ENCODE measurements at regions not wholly inside any gene's neighbourhood (a gene's known extent, or its start where the extent isn't known, plus 50 kb on each side); places are given as distances from the start of the nearest gene placed in this dataset.
"Not testable (repeated sequence)": the region's sequence is repeated elsewhere in the genome, so short reads cannot be mapped to it uniquely, and the experiment has no call there.

DNA sequence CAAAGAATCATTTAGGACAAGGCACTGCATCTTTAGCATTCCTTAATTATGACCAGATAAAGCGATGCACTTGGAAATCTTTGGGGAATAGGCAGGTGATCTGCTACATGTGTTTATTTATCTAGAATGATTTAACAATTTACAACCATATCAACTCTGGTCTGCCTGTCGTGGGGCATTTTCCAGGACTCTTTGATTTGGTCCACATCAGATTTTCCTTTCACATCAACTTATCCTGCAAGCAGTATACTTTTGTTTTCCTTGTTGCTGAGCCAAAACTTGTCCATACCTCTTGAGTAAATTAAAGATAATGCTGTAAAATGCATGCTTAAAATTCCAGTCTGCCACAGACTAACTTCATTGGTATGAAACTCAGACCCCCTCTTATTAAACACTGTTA, 312.4 kb upstream of the TCF4 start:
- no peaks in the 10 kb centered on the region for H3K36me3 Mint-ChIP-seq
- no peak for DNase-seq (ENCODE audit: low spot score in 2 of 2)
- no peak overlapping the region for H3K4me3 Mint-ChIP-seq
- ATAC-seq (ENCODE audit: low read depth), result no peak
- no peaks in the 10 kb centered on the region for H3K9me3 Mint-ChIP-seq
- H3K27ac Mint-ChIP-seq, result no peak overlapping the region
- no peaks in the 10 kb centered on the region for H3K27me3 Mint-ChIP-seq
- H3K4me1 Mint-ChIP-seq, result no peaks in the 10 kb centered on the region

DNA sequence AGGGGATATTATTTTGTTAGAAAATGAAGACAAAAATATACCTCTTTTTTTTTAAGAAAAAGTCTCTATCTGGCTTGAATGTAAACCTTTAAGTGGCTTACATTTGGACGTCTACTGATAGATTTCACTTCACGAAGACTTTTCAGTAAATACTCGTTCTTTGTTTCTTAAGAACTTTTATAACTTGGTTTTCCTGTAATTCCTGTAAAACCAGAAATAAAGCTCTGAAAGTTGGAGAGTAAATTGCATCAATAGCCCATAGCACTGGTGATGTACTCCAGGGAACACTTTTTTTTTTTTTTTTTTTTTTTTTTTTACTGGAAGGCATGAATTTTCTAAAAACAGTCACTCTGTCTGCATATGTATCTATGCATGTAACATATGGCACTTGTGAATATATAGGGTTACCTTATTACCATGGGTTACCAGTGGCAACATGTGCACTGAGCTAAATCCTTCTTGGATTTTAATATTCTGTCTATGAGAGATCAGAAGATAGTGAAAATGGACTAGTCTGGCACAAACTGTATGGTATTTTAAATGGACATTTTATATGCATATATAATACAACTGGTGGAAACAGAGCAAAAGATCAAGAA, 309.2 kb upstream of the TCF4 start:
- DNase-seq (ENCODE audit: low spot score in 2 of 2) (no peak), ATAC-seq (ENCODE audit: low read depth) (no peak)
- H3K27ac Mint-ChIP-seq, result no peak overlapping the region
- no peaks in the 10 kb centered on the region for H3K9me3 Mint-ChIP-seq
- no peaks in the 10 kb centered on the region for H3K36me3 Mint-ChIP-seq
- H3K4me1 Mint-ChIP-seq, result no peaks in the 10 kb centered on the region
- no peak overlapping the region for H3K4me3 Mint-ChIP-seq
- H3K27me3 Mint-ChIP-seq, result no peaks in the 10 kb centered on the region

DNA sequence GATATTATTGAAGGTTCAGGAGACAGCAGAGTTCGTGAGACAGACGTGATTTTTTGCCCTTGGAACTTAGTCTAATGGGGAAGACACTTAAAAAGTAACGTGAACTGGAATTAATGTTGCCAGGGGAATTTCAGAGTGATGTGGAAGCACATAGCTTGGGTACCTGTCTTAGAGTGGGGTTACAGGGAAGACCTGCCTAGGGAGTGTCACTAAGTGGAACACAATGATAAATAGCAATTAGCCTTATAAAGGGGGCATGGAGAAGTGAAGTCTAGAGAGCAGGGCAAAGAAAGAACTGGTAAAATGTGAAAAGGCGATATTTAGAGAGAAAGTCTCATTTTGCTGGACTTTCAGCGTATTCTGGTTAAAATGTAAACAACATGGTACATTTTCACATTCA, 306.0 kb upstream of the TCF4 start:
- Mint-ChIP-seq H3K27ac (no peak overlapping the region), H3K36me3 (no peaks in the 10 kb centered on the region), H3K4me3 (no peak overlapping the region), H3K4me1 (no peaks in the 10 kb centered on the region), H3K27me3 (no peaks in the 10 kb centered on the region), H3K9me3 (peaks cover 1% of the 10 kb centered on the region)
- DNase-seq (ENCODE audit: low spot score in 2 of 2), result no peak
- no peak for ATAC-seq (ENCODE audit: low read depth)

DNA sequence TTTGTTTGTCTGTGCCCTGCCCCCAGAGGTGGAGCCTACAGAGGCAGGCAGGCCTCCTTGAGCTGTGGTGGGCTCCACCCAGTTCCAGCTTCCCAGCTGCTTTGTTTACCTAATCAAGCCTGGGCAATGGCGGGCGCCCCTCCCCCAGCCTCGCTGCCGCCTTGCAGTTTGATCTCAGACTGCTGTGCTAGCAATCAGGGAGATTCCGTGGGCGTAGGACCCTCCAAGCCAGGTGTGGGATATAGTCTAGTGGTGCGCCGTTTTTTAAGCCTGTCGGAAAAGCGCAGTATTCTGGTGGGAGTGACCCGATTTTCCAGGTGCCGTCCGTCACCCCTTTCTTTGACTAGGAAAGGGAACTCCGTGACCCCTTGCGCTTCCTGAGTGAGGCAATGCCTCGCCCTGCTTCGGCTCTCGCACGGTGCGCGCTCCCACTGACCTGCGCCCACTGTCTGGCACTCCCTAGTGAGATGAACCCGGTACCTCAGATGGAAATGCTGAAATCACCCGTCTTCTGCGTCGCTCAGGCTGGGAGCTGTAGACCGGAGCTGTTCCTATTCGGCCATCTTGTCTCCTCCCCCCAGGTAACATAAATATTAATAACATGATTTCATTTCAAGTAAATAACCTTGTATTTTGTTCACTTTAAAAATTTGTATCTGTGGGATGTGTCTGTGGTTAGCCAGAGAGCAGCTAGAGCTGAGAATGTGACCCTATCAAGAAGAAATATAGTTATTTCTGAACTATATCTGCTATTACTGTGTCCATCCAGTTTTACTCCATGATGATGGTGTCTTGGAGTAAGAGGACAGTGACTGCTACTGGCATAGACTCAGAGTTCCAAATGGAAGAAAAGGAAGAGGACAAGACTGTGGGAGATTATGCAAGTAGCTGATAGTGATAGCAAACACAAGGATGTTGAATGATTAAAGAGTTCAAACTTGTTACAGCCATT, 305.1 kb upstream of the TCF4 start:
- not testable (repeated sequence) for H3K27me3 Mint-ChIP-seq; DNase-seq (ENCODE audit: low spot score in 2 of 2); H3K4me3 Mint-ChIP-seq; H3K36me3 Mint-ChIP-seq; ATAC-seq (ENCODE audit: low read depth); H3K4me1 Mint-ChIP-seq; H3K27ac Mint-ChIP-seq; H3K9me3 Mint-ChIP-seq

DNA sequence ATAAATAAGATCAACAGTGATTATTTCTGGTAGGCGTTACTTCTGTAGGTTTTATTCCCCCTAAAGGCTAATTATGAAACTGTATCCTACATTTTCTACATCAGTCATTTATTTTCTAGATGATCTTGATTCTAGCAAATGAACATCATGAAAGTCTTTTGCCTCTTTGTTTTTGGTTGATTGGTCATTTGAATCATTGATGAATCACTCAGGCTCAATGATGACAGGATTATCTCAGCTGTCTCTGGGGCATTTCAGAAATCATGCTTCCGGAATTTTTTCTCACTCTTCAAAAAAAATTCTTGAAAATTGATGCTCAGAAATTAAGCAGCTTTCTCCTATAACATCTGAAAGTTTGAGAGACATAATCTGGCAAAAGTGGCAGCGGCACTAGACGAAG, 298.9 kb upstream of the TCF4 start:
- Mint-ChIP-seq H3K9me3 (no peaks in the 10 kb centered on the region), H3K4me3 (no peak overlapping the region), H3K27me3 (no peaks in the 10 kb centered on the region), H3K36me3 (no peaks in the 10 kb centered on the region), H3K27ac (no peak overlapping the region), H3K4me1 (no peaks in the 10 kb centered on the region)
- ATAC-seq (ENCODE audit: low read depth) (no peak), DNase-seq (ENCODE audit: low spot score in 2 of 2) (no peak)

GRCh38 chr18:55884498-55884897, 296.5 kb upstream of the TCF4 start:
- Mint-ChIP-seq H3K36me3 (no peaks in the 10 kb centered on the region), H3K9me3 (no peaks in the 10 kb centered on the region), H3K27me3 (no peaks in the 10 kb centered on the region), H3K4me1 (no peaks in the 10 kb centered on the region), H3K4me3 (no peak overlapping the region), H3K27ac (no peak overlapping the region)
- ATAC-seq (ENCODE audit: low read depth) (no peak), DNase-seq (ENCODE audit: low spot score in 2 of 2) (no peak)

DNA sequence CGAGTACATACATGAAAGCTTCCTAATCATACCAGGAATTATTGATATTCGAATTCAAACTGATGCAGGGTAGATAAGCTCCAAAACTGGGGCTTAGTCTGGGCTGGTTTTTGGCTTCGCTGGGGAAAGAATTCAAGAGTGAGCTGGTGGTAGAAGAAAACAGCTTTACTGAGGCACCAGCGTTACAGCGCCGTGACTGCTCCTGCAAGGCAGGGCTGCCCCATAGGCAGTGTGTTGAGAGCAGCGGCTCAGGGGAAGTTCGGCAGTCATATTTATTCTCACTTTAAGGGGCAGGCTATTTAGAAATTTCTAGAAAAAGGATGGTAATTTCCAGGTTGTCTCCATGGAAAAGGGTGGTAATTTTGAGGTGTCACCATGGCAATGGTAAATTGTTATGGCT, 292.6 kb upstream of the TCF4 start:
- DNase-seq (ENCODE audit: low spot score in 2 of 2) (no peak), ATAC-seq (ENCODE audit: low read depth) (no peak)
- Mint-ChIP-seq H3K4me1 (peaks cover 4% of the 10 kb centered on the region), H3K27me3 (no peaks in the 10 kb centered on the region), H3K27ac (no peak overlapping the region), H3K9me3 (no peaks in the 10 kb centered on the region), H3K36me3 (no peaks in the 10 kb centered on the region), H3K4me3 (no peak overlapping the region)

GRCh38 chr18:55879331-55879730, 291.3 kb upstream of the TCF4 start:
- no peaks in the 10 kb centered on the region for H3K27me3 Mint-ChIP-seq

DNA sequence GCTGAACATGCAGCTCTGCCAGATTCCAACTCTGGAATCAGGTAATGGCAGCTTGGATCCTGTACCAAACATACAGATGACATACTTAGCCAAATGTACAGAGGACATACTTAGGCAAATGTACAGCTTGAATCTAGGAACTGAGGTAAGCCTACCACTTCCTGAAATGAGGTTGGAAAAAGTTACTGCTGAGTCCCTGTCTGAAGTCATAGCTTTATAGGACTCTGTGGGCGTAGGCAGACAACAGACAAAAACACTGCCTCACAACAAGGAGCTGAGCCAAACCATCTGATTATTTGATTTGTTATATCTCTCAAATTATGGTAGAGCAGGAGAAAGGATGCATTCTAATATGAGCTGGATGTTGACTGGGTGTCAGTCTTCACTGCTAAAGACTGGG, 290.2 kb upstream of the TCF4 start:
- Mint-ChIP-seq H3K27ac (no peak overlapping the region), H3K36me3 (no peaks in the 10 kb centered on the region), H3K9me3 (no peaks in the 10 kb centered on the region), H3K4me1 (peaks cover 4% of the 10 kb centered on the region), H3K27me3 (no peaks in the 10 kb centered on the region), H3K4me3 (no peak overlapping the region)
- no peak for DNase-seq (ENCODE audit: low spot score in 2 of 2)
- no peak for ATAC-seq (ENCODE audit: low read depth)

More at GRCh38 chr18:55879331-55879730, 291.3 kb upstream of the TCF4 start:
- Mint-ChIP-seq H3K27ac (no peak overlapping the region), H3K4me1 (peaks cover 4% of the 10 kb centered on the region), H3K36me3 (no peaks in the 10 kb centered on the region), H3K9me3 (no peaks in the 10 kb centered on the region), H3K4me3 (no peak overlapping the region)
- ATAC-seq (ENCODE audit: low read depth) (no peak), DNase-seq (ENCODE audit: low spot score in 2 of 2) (no peak)

DNA sequence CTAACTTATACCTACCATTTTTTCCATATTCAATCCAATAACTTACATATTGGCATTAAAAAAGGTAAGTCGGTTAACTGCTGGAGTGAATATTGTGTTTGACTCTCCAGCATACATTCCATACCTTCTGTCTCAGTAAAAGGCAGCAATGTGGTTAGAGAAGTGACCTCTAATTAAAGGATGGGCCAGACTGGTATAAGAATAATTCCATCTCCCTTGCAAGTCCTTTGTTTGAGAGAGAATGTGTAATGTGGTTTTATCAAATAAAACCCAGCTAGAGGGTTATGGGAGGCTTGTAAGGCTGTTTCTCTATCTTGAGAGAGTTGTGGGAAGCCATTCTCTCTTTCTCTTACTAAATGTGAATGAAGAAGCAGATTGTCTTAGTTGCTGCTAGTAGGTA, 289.3 kb upstream of the TCF4 start:
- ATAC-seq (ENCODE audit: low read depth), result no peak
- peaks cover 4% of the 10 kb centered on the region for H3K4me1 Mint-ChIP-seq
- no peaks in the 10 kb centered on the region for H3K36me3 Mint-ChIP-seq
- H3K27me3 Mint-ChIP-seq, result no peaks in the 10 kb centered on the region
- no peak overlapping the region for H3K4me3 Mint-ChIP-seq
- DNase-seq (ENCODE audit: low spot score in 2 of 2), result no peak
- H3K9me3 Mint-ChIP-seq, result no peaks in the 10 kb centered on the region
- H3K27ac Mint-ChIP-seq, result no peak overlapping the region

DNA sequence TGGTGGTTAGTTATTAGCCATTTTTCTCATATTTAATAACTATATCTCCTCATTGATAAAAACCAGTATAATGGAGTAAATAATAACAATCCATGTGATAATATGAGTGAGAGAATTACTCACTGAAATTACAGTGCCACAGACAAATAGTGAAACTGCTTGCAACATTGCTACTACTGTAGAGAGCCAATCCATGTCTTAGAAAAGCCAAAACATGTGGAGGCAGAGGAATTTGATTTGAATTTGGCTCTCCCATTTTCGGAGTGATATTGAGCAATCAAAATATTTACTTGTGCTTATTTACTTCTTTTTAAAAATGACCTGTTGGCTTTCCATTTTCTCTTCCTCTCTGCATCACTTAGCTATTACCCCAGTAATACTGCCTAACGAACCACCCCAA, 288.3 kb upstream of the TCF4 start:
- ATAC-seq (ENCODE audit: low read depth) (no peak), DNase-seq (ENCODE audit: low spot score in 2 of 2) (no peak)
- no peaks in the 10 kb centered on the region for H3K9me3 Mint-ChIP-seq
- H3K36me3 Mint-ChIP-seq, result no peaks in the 10 kb centered on the region
- H3K27ac Mint-ChIP-seq, result no peak overlapping the region
- no peaks in the 10 kb centered on the region for H3K27me3 Mint-ChIP-seq
- H3K4me3 Mint-ChIP-seq, result no peak overlapping the region
- peaks cover 4% of the 10 kb centered on the region for H3K4me1 Mint-ChIP-seq

DNA sequence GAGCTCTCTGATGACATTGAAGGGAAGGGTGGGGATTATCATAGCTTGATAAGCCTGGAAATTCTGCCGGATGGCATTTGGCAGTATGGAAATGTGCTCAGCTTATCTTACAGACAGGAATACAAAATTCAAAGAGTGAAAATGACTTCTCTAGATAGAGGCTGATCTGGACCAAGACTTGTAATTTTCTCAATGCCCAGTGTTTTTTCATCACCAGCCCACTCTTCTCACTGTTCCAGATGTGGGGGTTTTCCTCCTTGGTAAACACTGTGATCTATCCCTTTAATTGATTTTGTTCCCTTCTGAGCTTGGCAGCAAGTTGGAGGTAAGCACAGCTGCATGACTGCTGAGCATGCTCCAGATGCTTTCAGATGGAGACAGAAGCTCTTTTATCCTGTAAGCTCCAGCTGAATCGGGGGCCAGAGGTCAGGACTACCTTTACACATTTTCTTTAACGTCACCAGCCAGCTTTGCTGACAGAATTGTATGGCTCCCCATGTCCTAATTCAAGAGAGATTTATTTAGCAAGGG, 287.4 kb upstream of the TCF4 start:
- Mint-ChIP-seq H3K9me3 (no peaks in the 10 kb centered on the region), H3K36me3 (no peaks in the 10 kb centered on the region), H3K27me3 (no peaks in the 10 kb centered on the region), H3K4me1 (peaks cover 4% of the 10 kb centered on the region), H3K27ac (no peak overlapping the region), H3K4me3 (no peak overlapping the region)
- no peak for ATAC-seq (ENCODE audit: low read depth)
- DNase-seq (ENCODE audit: low spot score in 2 of 2), result no peak

DNA sequence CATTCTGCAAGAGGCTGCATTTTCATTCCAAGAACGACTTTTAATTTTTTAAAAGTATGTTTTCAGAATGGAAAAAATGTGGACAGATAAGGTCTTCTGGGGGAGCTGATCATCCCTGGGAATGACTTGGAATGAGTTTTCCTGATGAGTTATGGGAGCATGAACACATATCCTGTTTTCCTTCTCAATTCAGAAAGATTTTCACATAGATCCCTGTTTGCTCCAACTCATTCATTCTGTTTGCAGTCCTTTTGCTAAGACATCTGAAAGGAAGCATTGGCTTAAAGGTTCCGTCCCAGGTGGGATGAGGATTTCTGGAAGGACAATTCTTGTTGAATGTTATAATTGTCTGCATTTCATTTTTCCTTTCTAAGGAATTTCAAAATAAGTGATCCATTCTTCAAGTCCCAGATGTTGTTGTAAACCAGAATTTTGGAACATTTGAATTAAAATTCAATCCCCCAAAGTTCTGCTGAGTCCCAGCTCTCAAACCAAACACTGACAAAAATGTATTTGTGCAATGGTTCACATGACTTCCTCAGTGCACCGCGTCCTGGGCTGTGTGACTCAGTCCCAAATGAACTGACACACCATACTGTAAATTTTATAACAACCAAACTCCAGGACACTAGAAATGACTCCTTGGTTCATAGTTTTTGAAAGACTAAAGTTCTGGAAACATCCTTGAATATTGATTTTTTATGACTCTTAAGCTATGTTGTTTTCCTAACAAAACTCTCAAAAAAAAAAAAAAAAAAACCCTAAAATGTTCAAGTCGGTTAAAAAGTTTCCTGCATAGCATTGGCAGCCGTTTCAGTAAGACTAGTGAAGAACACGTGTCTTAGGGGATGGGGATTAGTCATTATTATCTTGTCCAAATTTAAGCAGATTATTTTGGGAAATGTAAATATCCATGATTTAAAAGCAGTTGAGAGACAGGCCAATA, 281.8 kb upstream of the TCF4 start:
- Mint-ChIP-seq H3K4me1 (no peaks in the 10 kb centered on the region), H3K4me3 (no peak overlapping the region), H3K27me3 (no peaks in the 10 kb centered on the region), H3K36me3 (no peaks in the 10 kb centered on the region), H3K9me3 (no peaks in the 10 kb centered on the region), H3K27ac (no peak overlapping the region)
- no peak for ATAC-seq (ENCODE audit: low read depth)
- no peak for DNase-seq (ENCODE audit: low spot score in 2 of 2)

GRCh38 chr18:55868909-55869308, 280.9 kb upstream of the TCF4 start:
- H3K9me3 Mint-ChIP-seq, result no peaks in the 10 kb centered on the region
- H3K27me3 Mint-ChIP-seq, result no peaks in the 10 kb centered on the region
- no peaks in the 10 kb centered on the region for H3K4me1 Mint-ChIP-seq
- no peak overlapping the region for H3K4me3 Mint-ChIP-seq
- ATAC-seq (ENCODE audit: low read depth) (no peak), DNase-seq (ENCODE audit: low spot score in 2 of 2) (no peak)
- H3K27ac Mint-ChIP-seq, result no peak overlapping the region
- no peaks in the 10 kb centered on the region for H3K36me3 Mint-ChIP-seq

Measured in memory B cell (primary cell).